UCSD-AML1 (cell line): ENCODE measurements at regions not wholly inside any gene's neighbourhood (a gene's known extent, or its start where the extent isn't known, plus 50 kb on each side); places are given as distances from the start of the nearest gene placed in this dataset.
"Not testable (repeated sequence)": the region's sequence is repeated elsewhere in the genome, so short reads cannot be mapped to it uniquely, and the experiment has no call there.

Source experiments
- DNase-seq: peaks from one replicate; lab custom pipeline; 2025; ENCODE audit not compliant: unreplicated experiment; lab: John Stamatoyannopoulos, UW

GRCh38 chr3:10653866-10654611, 148.7 kb upstream of the ATP2B2 start:
- DNase-seq, result no peak

- no peak for DNase-seq
Observed at GRCh38 chr3:10655105-10655504, 149.7 kb upstream of the ATP2B2 start.

GRCh38 chr3:10657339-10657738, 152.0 kb upstream of the ATP2B2 start:
- DNase-seq, result not testable (repeated sequence)

GRCh38 chr3:10665592-10665991, 150.4 kb upstream of the SLC6A11 start:
- no peak for DNase-seq

- DNase-seq, result peak; percentile 56
Observed at GRCh38 chr3:10666621-10667020, 149.4 kb upstream of the SLC6A11 start.

GRCh38 chr3:10667269-10667668, 148.8 kb upstream of the SLC6A11 start:
- no peak for DNase-seq

GRCh38 chr3:10667901-10668476, 148.0 kb upstream of the SLC6A11 start:
- no peak for DNase-seq

GRCh38 chr3:10669490-10670048, 146.5 kb upstream of the SLC6A11 start:
- no peak for DNase-seq

GRCh38 chr3:10672422-10672821, 143.6 kb upstream of the SLC6A11 start:
- DNase-seq, result no peak

GRCh38 chr3:10674578-10674977, 141.4 kb upstream of the SLC6A11 start:
- no peak for DNase-seq

GRCh38 chr3:10676905-10677304, 139.1 kb upstream of the SLC6A11 start:
- no peak for DNase-seq

GRCh38 chr3:10678796-10679376, 137.1 kb upstream of the SLC6A11 start:
- no peak for DNase-seq

GRCh38 chr3:10680796-10681195, 135.2 kb upstream of the SLC6A11 start:
- no peak for DNase-seq

GRCh38 chr3:10682692-10683091, 133.3 kb upstream of the SLC6A11 start:
- DNase-seq, result no peak

GRCh38 chr3:10683106-10683505, 132.9 kb upstream of the SLC6A11 start:
- DNase-seq, result no peak

GRCh38 chr3:10688126-10688525, 127.9 kb upstream of the SLC6A11 start:
- no peak for DNase-seq

GRCh38 chr3:10688548-10689172, 127.4 kb upstream of the SLC6A11 start:
- DNase-seq, result no peak

GRCh38 chr3:10692039-10692622, 123.9 kb upstream of the SLC6A11 start:
- no peak for DNase-seq

- no peak for DNase-seq
Observed at GRCh38 chr3:10693457-10693856, 122.6 kb upstream of the SLC6A11 start.

GRCh38 chr3:10694179-10694578, 121.8 kb upstream of the SLC6A11 start:
- DNase-seq, result no peak

- not testable (repeated sequence) for DNase-seq
Observed at GRCh38 chr3:10695186-10695585, 120.8 kb upstream of the SLC6A11 start.
